Inflammatory macrophage treated with lipopolysaccharide for 1 hour (primary cell): ENCODE measurements at regions not wholly inside any gene's neighbourhood (a gene's known extent, or its start where the extent isn't known, plus 50 kb on each side); places are given as distances from the start of the nearest gene placed in this dataset.
A peak's percentile ranks its signal among the peaks of the same experiment; 100 is the strongest.

ENCODE experiments used
- DNase-seq, 2 donors: peaks; one replicate each; pipeline ENCODE4 v3.0.0-alpha.2; 2020 to 2022

- DNase-seq, result no peak
These were observed 968.9 kb upstream of the EYS start for GRCh38 chr6:66675906-66676305.

GRCh38 chr6:66664112-66664511 lies 957.1 kb upstream of the EYS start:
- DNase-seq, result no peak

- DNase-seq, result no peak
These were observed 955.9 kb upstream of the EYS start for GRCh38 chr6:66662721-66663507.

DNA sequence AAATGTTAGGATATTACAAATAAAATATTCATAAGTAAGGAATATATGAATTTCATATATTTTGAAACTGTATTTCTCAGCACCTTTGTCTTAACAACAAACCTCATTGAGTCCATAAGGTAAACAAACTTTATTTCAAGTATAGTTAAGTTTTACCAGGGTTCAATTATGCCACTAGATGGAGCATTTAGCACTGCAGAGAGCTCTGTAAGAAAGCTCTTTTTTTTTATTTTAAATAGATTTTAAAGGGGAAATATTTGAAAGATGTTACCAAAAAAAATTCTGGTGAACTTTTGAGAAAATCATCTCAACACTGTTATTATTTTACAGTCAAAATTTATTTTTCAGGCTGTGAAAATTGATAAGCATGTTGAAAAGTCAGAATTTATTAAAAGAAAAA lies 955.2 kb upstream of the EYS start:
- DNase-seq, result no peak

DNA sequence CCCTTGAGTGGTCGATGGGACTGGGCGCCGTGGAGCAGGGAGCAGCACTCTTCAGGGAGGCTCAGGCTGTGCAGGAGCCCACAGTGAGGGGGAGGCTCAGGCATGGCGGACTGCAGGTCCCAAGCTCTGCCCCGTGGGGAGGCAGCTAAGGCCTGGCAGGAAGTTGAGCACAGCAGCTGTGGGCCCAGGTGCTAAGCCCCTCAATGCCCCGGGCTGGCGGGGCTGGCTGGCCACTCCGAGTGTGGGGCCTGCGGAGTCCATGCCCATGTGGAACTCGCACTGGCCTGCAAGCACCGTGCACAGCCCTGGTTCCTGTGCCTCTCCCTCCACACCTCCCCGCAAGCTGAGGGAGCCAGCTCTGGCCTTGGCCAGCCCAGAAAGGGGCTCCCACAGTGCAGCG lies 948.4 kb upstream of the EYS start:
- no peak for DNase-seq

GRCh38 chr6:66638518-66638917 lies 931.5 kb upstream of the EYS start:
- DNase-seq, result no peak

DNA sequence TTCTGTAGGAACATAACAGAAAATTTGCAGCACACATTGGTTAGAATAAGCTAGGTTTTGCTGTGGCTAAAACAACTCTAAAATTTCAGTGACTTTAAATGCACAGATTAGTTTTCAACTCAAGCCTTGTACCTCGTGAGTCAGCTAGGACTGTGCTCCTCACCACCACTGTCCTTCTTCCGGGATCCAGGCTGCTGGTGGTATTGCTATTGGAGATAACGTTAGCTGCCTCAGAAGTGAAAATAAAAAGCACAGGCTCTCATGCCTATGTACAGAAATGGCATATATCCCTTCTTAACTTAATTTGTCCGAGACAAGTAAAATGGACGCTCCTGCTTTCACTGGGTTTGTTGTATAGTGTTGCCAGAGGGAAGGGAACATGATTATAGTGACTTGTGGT lies 931.1 kb upstream of the EYS start:
- no peak for DNase-seq

DNA sequence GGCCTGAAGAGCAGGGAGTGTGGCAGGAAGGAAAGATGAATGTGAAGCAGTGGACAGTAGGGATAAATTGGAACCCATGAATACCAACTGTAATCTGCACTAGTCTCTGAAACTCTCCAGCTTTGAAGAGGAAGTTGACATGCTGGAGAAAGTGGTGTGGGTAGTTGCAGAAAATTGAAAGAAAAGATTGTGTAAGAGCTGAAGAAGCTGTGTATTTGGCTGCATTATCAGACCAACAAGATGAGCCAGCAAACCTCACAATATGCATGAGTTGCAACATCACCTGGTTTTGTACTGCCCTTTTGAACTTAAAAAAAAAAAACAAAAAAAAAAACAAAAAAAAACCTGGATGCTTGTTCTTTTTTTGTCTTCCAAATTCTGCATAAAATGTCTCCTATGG lies 921.9 kb upstream of the EYS start:
- DNase-seq, result peak in 1 of 2 donors; percentile 24

DNA sequence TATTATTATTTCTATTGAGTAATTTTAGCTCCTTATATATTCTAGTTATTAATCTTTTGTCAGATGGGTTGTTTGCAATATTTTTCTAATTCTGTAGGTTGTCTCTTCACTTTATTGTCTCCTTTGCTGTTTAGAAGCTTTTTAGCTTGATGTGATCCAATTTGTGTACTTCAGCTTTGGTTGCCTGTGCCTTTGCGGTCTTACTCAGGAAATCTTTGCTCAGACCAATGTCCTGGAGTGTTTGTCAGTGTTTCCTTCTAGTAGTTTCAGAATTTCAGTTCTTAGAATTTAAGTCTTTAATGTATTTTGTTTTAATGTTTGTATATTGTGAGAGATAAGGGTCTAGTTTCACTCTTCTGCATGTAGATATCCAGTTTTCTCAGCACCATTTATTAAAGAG lies 916.0 kb upstream of the EYS start:
- no peak for DNase-seq

DNA sequence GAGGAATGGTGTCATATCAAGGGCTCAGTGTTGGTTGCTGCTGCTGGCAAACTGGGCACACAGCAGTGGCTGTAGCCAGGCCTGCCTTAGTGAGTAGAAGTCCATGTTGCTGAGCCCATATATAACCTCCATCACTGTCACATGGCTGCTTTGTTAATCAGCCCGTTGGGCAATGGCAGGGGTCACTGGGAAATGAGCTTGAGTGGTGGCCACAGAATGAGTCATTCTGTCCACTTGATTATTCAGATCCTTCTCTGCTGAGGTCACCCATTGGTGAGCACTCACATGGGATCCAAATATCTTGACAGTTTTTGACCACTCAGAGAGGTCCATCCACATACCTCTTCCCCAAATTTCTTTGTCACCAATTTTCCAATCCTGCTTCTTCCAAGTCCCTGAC lies 898.9 kb upstream of the EYS start:
- no peak for DNase-seq

- DNase-seq, result no peak
These were observed 898.0 kb upstream of the EYS start for GRCh38 chr6:66605011-66605410.

DNA sequence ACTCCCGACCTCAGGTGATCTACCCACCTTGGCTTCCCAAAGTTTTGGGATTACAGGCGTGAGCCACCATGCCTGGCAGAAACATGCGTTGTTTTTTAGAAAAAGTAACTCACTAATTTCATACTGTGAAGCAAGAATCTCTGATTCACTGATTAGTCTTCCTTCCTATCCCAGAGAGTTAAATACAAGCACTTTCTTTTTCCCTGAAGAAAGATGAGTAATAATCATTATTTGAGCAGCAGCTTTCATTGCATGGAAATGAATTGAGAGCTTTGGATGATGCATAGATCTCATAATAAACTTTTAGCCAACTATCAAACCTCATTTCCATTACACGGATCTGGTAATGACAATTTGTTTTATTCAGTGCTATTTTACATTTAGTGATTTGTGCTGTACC lies 892.5 kb upstream of the EYS start:
- no peak for DNase-seq

- DNase-seq, result no peak
These were observed 871.3 kb upstream of the EYS start for GRCh38 chr6:66578362-66578761.

DNA sequence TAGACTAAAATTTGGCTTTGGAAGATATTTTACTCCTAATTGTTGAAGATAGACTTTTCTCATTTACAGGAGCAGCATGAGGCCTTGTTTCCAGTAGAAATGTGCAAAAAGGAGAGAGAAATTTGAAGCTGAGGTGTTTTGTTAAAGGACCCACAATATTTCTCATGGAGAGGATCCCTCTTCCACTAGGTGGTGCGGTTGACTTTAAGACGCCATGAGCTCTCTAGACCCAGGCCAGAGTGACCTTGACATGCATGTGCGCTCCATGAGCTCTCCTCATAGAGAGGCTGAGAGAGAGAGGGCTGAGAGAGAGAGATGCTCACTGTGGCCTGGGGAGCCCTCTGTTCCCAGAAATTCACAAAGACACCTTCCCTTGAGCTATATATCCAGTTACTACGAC lies 861.2 kb upstream of the EYS start:
- DNase-seq, result no peak

- DNase-seq, result no peak
These were observed 854.5 kb upstream of the EYS start for GRCh38 chr6:66561479-66561878.

DNA sequence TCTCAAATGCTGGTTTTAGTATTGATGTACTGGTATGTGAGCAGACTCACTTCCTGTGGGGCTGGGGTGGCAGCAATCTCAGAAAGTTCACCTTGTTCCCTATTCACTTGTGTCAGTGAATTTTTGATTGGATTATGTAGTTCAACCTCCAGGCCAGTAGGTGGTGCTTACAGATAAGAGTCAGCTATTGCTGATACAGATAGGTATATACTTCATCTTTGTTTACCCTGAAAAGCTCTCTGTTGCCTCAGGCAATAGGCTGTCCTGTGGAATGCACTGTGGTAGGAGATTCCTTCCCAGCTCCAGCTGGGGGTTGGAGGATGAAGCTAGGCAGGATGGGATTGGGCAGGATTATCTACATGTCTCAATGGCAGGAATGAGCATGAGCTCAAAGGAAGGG lies 851.2 kb upstream of the EYS start:
- peak in 1 of 2 donors; percentile 1 for DNase-seq

DNA sequence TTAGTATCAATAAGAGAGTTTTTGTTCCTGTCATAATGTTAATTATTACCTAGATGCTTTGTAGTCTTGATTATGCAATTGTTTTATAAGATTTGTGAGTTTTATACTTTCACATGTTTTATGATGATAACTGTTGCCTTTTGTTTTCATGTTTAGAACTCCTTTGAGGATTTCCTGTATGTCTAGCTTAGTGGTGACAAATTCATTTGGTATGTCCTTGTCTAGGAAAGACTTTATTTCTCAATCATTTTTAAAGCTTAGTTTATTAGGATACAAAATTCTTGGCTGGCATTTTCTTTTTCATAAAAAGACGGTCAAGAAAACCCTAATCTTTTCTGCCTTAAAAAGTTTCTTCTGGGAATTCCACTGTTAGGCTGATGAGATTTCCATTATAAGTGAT lies 849.9 kb upstream of the EYS start:
- no peak for DNase-seq

GRCh38 chr6:66555082-66555481 lies 848.1 kb upstream of the EYS start:
- no peak for DNase-seq

GRCh38 chr6:66553441-66553840 lies 846.4 kb upstream of the EYS start:
- DNase-seq, result no peak

GRCh38 chr6:66538551-66539135 lies 831.6 kb upstream of the EYS start:
- DNase-seq, result no peak

DNA sequence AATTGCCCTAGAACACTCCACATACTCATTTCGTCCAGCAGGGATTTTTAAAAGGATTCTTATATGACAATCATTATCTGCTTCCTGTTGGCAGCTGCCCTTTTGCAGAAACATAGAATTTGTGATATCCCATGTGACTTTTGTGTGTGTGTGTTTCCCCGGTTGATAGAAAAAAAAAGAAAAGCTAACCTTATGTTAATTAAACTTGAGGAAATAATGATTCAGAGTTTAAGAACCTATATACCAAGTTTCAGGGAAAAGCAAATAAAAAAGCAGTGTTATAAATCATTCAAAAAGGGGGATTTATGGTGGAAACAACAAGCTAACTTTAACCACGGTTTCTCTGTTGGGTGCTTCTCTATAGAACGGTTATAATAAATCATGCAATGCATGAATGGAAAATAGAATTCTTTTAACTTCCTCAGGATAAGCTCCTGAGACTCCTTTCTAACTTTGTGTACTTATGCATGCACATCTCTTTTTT lies 826.9 kb upstream of the EYS start:
- DNase-seq, result no peak

DNA sequence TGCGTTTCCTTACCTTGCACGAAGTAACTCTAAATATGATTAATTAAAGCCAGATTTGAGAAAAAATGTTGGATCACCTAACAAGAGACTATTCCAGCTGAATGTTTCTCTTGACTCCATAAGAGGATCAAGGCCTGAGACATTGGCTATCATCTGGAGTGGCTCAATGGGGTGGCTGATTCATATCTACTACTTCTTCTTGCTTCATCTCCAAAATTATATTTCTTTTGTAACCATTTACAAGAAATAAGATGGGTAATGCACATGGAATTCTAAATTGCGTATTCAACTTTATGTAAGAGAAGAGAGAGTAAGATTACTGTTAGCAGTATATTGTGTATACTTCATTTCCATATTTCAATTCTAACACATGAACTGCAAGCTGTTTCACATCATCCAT lies 819.0 kb upstream of the EYS start:
- no peak for DNase-seq

GRCh38 chr6:66522864-66523263 lies 815.8 kb upstream of the EYS start:
- no peak for DNase-seq

DNA sequence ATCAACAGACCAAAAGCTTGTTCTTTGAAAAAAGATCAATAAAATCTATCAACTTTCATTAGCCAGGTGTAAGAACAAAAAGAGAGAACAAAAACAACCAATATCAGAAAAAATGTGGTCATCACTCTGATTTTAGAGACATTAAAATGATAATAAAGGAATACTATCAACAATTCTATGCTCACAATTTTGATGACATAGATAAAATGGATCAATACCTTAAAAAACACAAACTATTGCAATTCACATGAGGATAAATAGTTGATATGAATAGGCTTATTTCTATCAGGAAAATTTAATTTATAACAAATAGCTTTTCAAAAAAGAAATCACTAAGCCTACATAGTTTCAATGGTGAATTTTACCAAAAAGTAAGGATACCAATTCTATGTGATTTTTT lies 809.4 kb upstream of the EYS start:
- no peak for DNase-seq

- no peak for DNase-seq
These were observed 801.4 kb upstream of the EYS start for GRCh38 chr6:66508433-66508832.
